B cell (primary cell): ENCODE measurements at regions not wholly inside any gene's neighbourhood (a gene's known extent, or its start where the extent isn't known, plus 50 kb on each side); places are given as distances from the start of the nearest gene placed in this dataset.

Experiments used
- EZH2 ChIP-seq: IDR thresholded peaks from 2 replicates; pipeline ENCODE4 v1.6.1; 2012; ENCODE audit warnings: borderline replicate concordance, low read depth, mild to moderate bottlenecking, moderate library complexity, low read length; ENCODE audit not compliant: insufficient read depth, poor library complexity, severe bottlenecking
- TF ChIP-seq, protein P1 (sequence below): fragments of 200-600 bp; IDR thresholded peaks from one replicate; pipeline ENCODE4 v1.8.0; 2022; ENCODE audit warnings: antibody characterized with exemption, mild to moderate bottlenecking

DNA sequence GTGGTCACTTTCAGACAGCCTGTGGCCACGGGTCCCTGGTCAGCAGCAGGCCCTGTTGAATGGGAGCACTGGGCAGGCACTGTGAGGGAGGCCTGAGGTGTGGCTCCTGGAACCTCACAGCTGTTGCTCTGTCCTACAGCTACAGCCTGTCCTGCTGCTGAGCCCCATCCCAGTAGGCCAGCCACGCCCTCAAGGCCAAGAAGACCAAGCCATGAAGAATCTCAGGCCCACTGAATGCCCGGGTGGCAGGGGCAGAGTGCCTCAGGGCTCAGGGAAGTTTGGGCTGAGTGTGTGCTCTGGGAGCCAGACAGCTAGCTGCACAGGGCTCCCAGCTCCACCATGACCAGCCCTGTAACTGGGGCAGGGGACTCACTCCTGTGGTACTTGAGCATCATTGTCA is 363.5 kb upstream of the NUPR2 start:
- TF ChIP-seq, protein P1, sequence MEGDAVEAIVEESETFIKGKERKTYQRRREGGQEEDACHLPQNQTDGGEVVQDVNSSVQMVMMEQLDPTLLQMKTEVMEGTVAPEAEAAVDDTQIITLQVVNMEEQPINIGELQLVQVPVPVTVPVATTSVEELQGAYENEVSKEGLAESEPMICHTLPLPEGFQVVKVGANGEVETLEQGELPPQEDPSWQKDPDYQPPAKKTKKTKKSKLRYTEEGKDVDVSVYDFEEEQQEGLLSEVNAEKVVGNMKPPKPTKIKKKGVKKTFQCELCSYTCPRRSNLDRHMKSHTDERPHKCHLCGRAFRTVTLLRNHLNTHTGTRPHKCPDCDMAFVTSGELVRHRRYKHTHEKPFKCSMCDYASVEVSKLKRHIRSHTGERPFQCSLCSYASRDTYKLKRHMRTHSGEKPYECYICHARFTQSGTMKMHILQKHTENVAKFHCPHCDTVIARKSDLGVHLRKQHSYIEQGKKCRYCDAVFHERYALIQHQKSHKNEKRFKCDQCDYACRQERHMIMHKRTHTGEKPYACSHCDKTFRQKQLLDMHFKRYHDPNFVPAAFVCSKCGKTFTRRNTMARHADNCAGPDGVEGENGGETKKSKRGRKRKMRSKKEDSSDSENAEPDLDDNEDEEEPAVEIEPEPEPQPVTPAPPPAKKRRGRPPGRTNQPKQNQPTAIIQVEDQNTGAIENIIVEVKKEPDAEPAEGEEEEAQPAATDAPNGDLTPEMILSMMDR = no peak
- no peak for TF ChIP-seq EZH2
